Ovary (tissue), 3 donors: ENCODE measurements at regions not wholly inside any gene's neighbourhood (a gene's known extent, or its start where the extent isn't known, plus 50 kb on each side); places are given as distances from the start of the nearest gene placed in this dataset.

Experiments used
- CTCF ChIP-seq, 3 donors: fragments of 450-650 bp in 2 of 3; fragments of 200-600 bp in 1 of 3; IDR thresholded peaks; one replicate each; pipeline versions ENCODE4 v1.5.1 to v1.8.0; 2016 to 2022; ENCODE audit warnings: antibody characterized with exemption in 3 of 3, mild to moderate bottlenecking in 1 of 3
- EP300 ChIP-seq: sonication (generic); formaldehyde crosslinking; IDR thresholded peaks from one replicate; pipeline ENCODE4 v1.6.1; 2017; ENCODE audit warnings: antibody characterized with exemption
- POLR2A ChIP-seq: fragments of 450-650 bp; IDR thresholded peaks from one replicate; pipeline ENCODE4 v1.6.1; 2017; ENCODE audit warnings: antibody characterized with exemption, mild to moderate bottlenecking, moderate library complexity
- donor health status: DM: no; HTN: no; CAD: no.

- TF ChIP-seq CTCF (IDR thresholded peaks at IDR 0.05): no peak
- no peak for TF ChIP-seq POLR2A
- TF ChIP-seq EP300: no peak
Observed at GRCh38 chr5:112552216-112552615, 133.1 kb upstream of the EPB41L4A start.
